Neural cell (in vitro differentiated cells): ENCODE measurements at regions not wholly inside any gene's neighbourhood (a gene's known extent, or its start where the extent isn't known, plus 50 kb on each side); places are given as distances from the start of the nearest gene placed in this dataset.

ENCODE experiments used
- H2AFZ ChIP-seq: fragments of 200-600, 300-800 bp; sonication (generic), shearing (Covaris generic); 2 replicates; pipeline ENCODE4 v1.6.0; 2014; ENCODE audit warnings: low read depth, mild to moderate bottlenecking, antibody characterized with exemption, low read length, moderate library complexity
- H3F3A ChIP-seq: fragments of 200-600 bp; shearing (Covaris generic); 2 replicates; pipeline ENCODE4 v1.6.1; 2016; ENCODE audit warnings: mild to moderate bottlenecking, moderate library complexity, mixed read lengths, antibody characterized with exemption, low read length; ENCODE audit not compliant: insufficient read depth, poor library complexity, severe bottlenecking
- H3K27ac ChIP-seq: fragments of 200-600, 300-800 bp; sonication (generic), shearing (Covaris generic); 2 replicates; pipeline ENCODE4 v1.5.1; 2014; ENCODE audit warnings: mild to moderate bottlenecking, low read length, moderate library complexity
- H3K27me3 ChIP-seq: fragments of 300-800, 200-600 bp; sonication (generic), shearing (Covaris generic); 2 replicates; pipeline ENCODE4 v1.6.0; 2014; ENCODE audit warnings: mild to moderate bottlenecking, low read depth, low read length, moderate library complexity; ENCODE audit not compliant: insufficient read depth
- H3K36me3 ChIP-seq: fragments of 300-800, 200-600 bp; sonication (generic), shearing (Covaris generic); 2 replicates; pipeline ENCODE4 v1.5.1; 2014; ENCODE audit warnings: mild to moderate bottlenecking, antibody characterized with exemption, low read length, moderate library complexity; ENCODE audit not compliant: insufficient read depth
- H3K4me2 ChIP-seq: fragments of 300-800, 200-600 bp; sonication (generic), shearing (Covaris generic); 2 replicates; pipeline ENCODE4 v1.6.0; 2014; ENCODE audit warnings: mild to moderate bottlenecking, low read length
- H3K4me3 ChIP-seq: fragments of 300-800, 200-600 bp; sonication (generic), shearing (Covaris generic); 2 replicates; pipeline ENCODE4 v1.5.1; 2014; ENCODE audit warnings: mild to moderate bottlenecking, low read length, moderate library complexity
- H3K79me2 ChIP-seq: fragments of 200-600 bp; shearing (Covaris generic); replicated peaks from 2 replicates; pipeline ENCODE4 v1.6.0; 2014; ENCODE audit warnings: mild to moderate bottlenecking, low read length, moderate library complexity; ENCODE audit not compliant: insufficient read depth
- H3K9ac ChIP-seq: fragments of 300-800, 200-600 bp; sonication (generic), shearing (Covaris generic); 2 replicates; pipeline ENCODE4 v1.6.1; 2016; ENCODE audit warnings: mild to moderate bottlenecking, low read length, mixed read lengths
- H3K9me2 ChIP-seq: fragments of 200-600 bp; shearing (Covaris generic); 2 replicates; pipeline ENCODE4 v1.6.1; 2016; ENCODE audit warnings: mild to moderate bottlenecking, low read length, mixed read lengths; ENCODE audit not compliant: insufficient read depth
- H3K9me3 ChIP-seq: fragments of 200-600, 300-800 bp; sonication (generic), shearing (Covaris generic); 2 replicates; pipeline ENCODE4 v1.6.1; 2016; ENCODE audit warnings: mild to moderate bottlenecking, mixed run types, low read length, moderate library complexity, mixed read lengths
- H4K20me1 ChIP-seq: fragments of 200-600 bp; shearing (Covaris generic); 2 replicates; pipeline ENCODE4 v1.6.1; 2016; ENCODE audit warnings: mild to moderate bottlenecking, mixed run types; ENCODE audit not compliant: insufficient read depth
- EP300 ChIP-seq: fragments of 450-650 bp; conservative IDR thresholded peaks from 2 replicates; pipeline ENCODE4 v1.6.1; 2014; ENCODE audit warnings: antibody characterized with exemption, mild to moderate bottlenecking, moderate library complexity; ENCODE audit not compliant: poor library complexity, severe bottlenecking
- EZH2 ChIP-seq: fragments of 200-600, 300-800 bp; shearing (Covaris generic), sonication (generic); IDR thresholded peaks from 2 replicates; pipeline ENCODE4 v1.6.1; 2014; ENCODE audit warnings: antibody characterized with exemption, low read length, borderline replicate concordance, mild to moderate bottlenecking; ENCODE audit not compliant: insufficient read depth, poor library complexity, severe bottlenecking
- MXI1 ChIP-seq: fragments of 450-650 bp; conservative IDR thresholded peaks from 2 replicates; pipeline ENCODE4 v1.6.1; 2014; ENCODE audit warnings: antibody characterized with exemption, mild to moderate bottlenecking; ENCODE audit not compliant: poor library complexity, severe bottlenecking
- POLR2AphosphoS5 ChIP-seq: IDR thresholded peaks from 2 replicates; pipeline ENCODE4 v1.6.1; 2012
- RAD21 ChIP-seq: fragments of 450-650 bp; conservative IDR thresholded peaks from 2 replicates; pipeline ENCODE4 v1.6.1; 2014; ENCODE audit warnings: antibody characterized with exemption, mild to moderate bottlenecking, moderate library complexity
- SMC3 ChIP-seq: fragments of 450-650 bp; conservative IDR thresholded peaks from 2 replicates; pipeline ENCODE4 v1.6.1; 2014; ENCODE audit warnings: antibody characterized with exemption, mild to moderate bottlenecking, moderate library complexity; ENCODE audit not compliant: poor library complexity
- TAF1 ChIP-seq: IDR thresholded peaks from 2 replicates; pipeline ENCODE4 v1.6.1; 2012; ENCODE audit warnings: low read depth
- TF ChIP-seq, protein P1 (sequence below): IDR thresholded peaks from 2 replicates; pipeline ENCODE4 v1.6.1; 2012; ENCODE audit warnings: borderline replicate concordance
- TF ChIP-seq, protein P2 (sequence below): fragments of 450-650 bp; IDR thresholded peaks from 2 replicates; pipeline ENCODE4 v1.5.1; 2014; ENCODE audit warnings: antibody characterized with exemption, mild to moderate bottlenecking, moderate library complexity; ENCODE audit not compliant: poor library complexity, severe bottlenecking

DNA sequence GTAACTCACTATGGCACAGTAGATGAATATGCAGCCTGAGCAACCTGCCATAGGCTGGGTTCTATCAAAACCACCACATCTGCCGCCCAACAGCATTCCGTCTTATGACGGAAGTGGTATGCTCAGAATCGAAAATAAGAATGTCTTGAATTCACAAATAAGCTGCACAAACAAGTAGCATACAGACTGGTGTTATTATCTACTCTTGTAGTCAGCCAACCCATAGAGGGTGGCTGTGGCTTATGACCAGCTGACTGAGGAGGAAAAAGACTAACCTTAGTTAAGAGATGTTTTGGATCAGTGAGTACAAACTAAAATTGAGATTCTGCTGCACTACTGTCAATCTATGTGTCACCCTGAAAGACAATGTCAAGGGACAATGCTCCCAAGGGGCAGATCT lies 1255.1 kb upstream of the EYS start:
- H3K9me3 ChIP-seq: no peaks in the 10 kb centered on the region
- no peaks in the 10 kb centered on the region for H3F3A ChIP-seq
- H3K27me3 ChIP-seq: no peaks in the 10 kb centered on the region
- H4K20me1 ChIP-seq: no peaks in the 10 kb centered on the region
- H3K4me3 ChIP-seq: no peak overlapping the region
- no peak overlapping the region for H2AFZ ChIP-seq
- H3K79me2 ChIP-seq: no peaks in the 10 kb centered on the region
- no peak for TF ChIP-seq EP300
- no peak for TF ChIP-seq EZH2
- no peak for TF ChIP-seq TAF1
- TF ChIP-seq POLR2AphosphoS5: no peak
- no peak for TF ChIP-seq MXI1
- TF ChIP-seq, protein P1, sequence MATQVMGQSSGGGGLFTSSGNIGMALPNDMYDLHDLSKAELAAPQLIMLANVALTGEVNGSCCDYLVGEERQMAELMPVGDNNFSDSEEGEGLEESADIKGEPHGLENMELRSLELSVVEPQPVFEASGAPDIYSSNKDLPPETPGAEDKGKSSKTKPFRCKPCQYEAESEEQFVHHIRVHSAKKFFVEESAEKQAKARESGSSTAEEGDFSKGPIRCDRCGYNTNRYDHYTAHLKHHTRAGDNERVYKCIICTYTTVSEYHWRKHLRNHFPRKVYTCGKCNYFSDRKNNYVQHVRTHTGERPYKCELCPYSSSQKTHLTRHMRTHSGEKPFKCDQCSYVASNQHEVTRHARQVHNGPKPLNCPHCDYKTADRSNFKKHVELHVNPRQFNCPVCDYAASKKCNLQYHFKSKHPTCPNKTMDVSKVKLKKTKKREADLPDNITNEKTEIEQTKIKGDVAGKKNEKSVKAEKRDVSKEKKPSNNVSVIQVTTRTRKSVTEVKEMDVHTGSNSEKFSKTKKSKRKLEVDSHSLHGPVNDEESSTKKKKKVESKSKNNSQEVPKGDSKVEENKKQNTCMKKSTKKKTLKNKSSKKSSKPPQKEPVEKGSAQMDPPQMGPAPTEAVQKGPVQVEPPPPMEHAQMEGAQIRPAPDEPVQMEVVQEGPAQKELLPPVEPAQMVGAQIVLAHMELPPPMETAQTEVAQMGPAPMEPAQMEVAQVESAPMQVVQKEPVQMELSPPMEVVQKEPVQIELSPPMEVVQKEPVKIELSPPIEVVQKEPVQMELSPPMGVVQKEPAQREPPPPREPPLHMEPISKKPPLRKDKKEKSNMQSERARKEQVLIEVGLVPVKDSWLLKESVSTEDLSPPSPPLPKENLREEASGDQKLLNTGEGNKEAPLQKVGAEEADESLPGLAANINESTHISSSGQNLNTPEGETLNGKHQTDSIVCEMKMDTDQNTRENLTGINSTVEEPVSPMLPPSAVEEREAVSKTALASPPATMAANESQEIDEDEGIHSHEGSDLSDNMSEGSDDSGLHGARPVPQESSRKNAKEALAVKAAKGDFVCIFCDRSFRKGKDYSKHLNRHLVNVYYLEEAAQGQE: no peak
- TF ChIP-seq, protein P2, sequence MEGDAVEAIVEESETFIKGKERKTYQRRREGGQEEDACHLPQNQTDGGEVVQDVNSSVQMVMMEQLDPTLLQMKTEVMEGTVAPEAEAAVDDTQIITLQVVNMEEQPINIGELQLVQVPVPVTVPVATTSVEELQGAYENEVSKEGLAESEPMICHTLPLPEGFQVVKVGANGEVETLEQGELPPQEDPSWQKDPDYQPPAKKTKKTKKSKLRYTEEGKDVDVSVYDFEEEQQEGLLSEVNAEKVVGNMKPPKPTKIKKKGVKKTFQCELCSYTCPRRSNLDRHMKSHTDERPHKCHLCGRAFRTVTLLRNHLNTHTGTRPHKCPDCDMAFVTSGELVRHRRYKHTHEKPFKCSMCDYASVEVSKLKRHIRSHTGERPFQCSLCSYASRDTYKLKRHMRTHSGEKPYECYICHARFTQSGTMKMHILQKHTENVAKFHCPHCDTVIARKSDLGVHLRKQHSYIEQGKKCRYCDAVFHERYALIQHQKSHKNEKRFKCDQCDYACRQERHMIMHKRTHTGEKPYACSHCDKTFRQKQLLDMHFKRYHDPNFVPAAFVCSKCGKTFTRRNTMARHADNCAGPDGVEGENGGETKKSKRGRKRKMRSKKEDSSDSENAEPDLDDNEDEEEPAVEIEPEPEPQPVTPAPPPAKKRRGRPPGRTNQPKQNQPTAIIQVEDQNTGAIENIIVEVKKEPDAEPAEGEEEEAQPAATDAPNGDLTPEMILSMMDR: no peak
- no peak for TF ChIP-seq SMC3
- TF ChIP-seq RAD21: no peak
- no peak overlapping the region for H3K4me2 ChIP-seq
- H3K9me2 ChIP-seq: no peaks in the 10 kb centered on the region
- no peaks in the 10 kb centered on the region for H3K36me3 ChIP-seq
- no peak overlapping the region for H3K27ac ChIP-seq
- H3K9ac ChIP-seq: no peak overlapping the region

DNA sequence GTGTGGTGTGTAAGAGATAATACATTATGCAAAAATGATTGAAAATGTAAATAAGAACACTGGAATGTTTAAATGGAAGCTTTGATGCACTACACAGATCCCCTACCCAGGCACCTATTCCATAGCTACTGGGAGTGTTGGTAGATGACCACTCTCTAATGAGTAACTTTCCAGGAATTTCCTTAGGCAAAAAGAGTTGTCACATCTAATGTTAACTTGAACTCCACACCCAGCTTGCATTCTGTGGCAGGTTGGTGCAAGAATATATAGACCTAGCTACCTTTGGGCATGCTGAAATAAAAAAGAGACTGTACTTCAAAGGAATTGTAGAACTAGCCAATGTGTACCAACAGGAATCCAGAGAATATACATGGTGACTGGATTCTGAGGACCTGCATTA lies 1254.2 kb upstream of the EYS start:
- Histone ChIP-seq H3K36me3 (no peaks in the 10 kb centered on the region), H3K9me3 (no peaks in the 10 kb centered on the region), H2AFZ (no peak overlapping the region), H4K20me1 (no peaks in the 10 kb centered on the region), H3K27ac (no peak overlapping the region), H3F3A (no peaks in the 10 kb centered on the region), H3K9me2 (no peaks in the 10 kb centered on the region), H3K79me2 (no peaks in the 10 kb centered on the region), H3K4me2 (no peak overlapping the region), H3K27me3 (no peaks in the 10 kb centered on the region), H3K4me3 (no peak overlapping the region), H3K9ac (no peak overlapping the region)
- TF ChIP-seq TAF1: no peak
- TF ChIP-seq, protein P2: no peak
- TF ChIP-seq RAD21: no peak
- no peak for TF ChIP-seq POLR2AphosphoS5
- TF ChIP-seq, protein P1: no peak
- no peak for TF ChIP-seq SMC3
- TF ChIP-seq MXI1: no peak
- TF ChIP-seq EZH2: no peak
- TF ChIP-seq EP300: no peak
